ENCODE measurements at regions not wholly inside any gene's neighbourhood (a gene's known extent, or its start where the extent isn't known, plus 50 kb on each side); places are given as distances from the start of the nearest gene placed in this dataset.

- DNase-seq (ENCODE audit: low read depth): no peak
- H3K36me3 ChIP-seq (ENCODE audit: control insufficient read depth, insufficient read depth, low read length): no peaks in the 10 kb centered on the region
- H3K27me3 ChIP-seq (ENCODE audit: control insufficient read depth, insufficient read depth, low read length): no peaks in the 10 kb centered on the region
- TF ChIP-seq CTCF (IDR thresholded peaks at IDR 0.05; ENCODE audit: insufficient read depth, low read length, poor library complexity, severe bottlenecking): no peak
- no peak overlapping the region for H3K4me3 ChIP-seq (ENCODE audit: low read depth, low read length)
These were observed 195.1 kb downstream of the LPIN1 start for GRCh38 chr2:11941201-11942177.

GRCh38 chr2:11942178-11942569 is 195.7 kb downstream of the LPIN1 start:
- Histone ChIP-seq H3K4me3 (ENCODE audit: low read depth, low read length) (no peak overlapping the region), H3K36me3 (ENCODE audit: control insufficient read depth, insufficient read depth, low read length) (no peaks in the 10 kb centered on the region), H3K27me3 (ENCODE audit: control insufficient read depth, insufficient read depth, low read length) (no peaks in the 10 kb centered on the region)
- no peak for TF ChIP-seq CTCF (IDR thresholded peaks at IDR 0.05; ENCODE audit: insufficient read depth, low read length, poor library complexity, severe bottlenecking)
- no peak for DNase-seq (ENCODE audit: low read depth)

- DNase-seq (ENCODE audit: low read depth): no peak
- H3K4me3 ChIP-seq (ENCODE audit: low read depth, low read length): no peak overlapping the region
- no peak for TF ChIP-seq CTCF (IDR thresholded peaks at IDR 0.05; ENCODE audit: insufficient read depth, low read length, poor library complexity, severe bottlenecking)
- H3K36me3 ChIP-seq (ENCODE audit: control insufficient read depth, insufficient read depth, low read length): no peaks in the 10 kb centered on the region
- H3K27me3 ChIP-seq (ENCODE audit: control insufficient read depth, insufficient read depth, low read length): no peaks in the 10 kb centered on the region
These were observed 197.9 kb downstream of the LPIN1 start for GRCh38 chr2:11944311-11944710.

GRCh38 chr2:11945139-11946126 is 199.0 kb downstream of the LPIN1 start:
- H3K4me3 ChIP-seq (ENCODE audit: low read depth, low read length): no peak overlapping the region
- no peaks in the 10 kb centered on the region for H3K27me3 ChIP-seq (ENCODE audit: control insufficient read depth, insufficient read depth, low read length)
- H3K36me3 ChIP-seq (ENCODE audit: control insufficient read depth, insufficient read depth, low read length): no peaks in the 10 kb centered on the region
- DNase-seq (ENCODE audit: low read depth): no peak
- no peak for TF ChIP-seq CTCF (IDR thresholded peaks at IDR 0.05; ENCODE audit: insufficient read depth, low read length, poor library complexity, severe bottlenecking)

- no peak overlapping the region for H3K4me3 ChIP-seq (ENCODE audit: low read depth, low read length)
- no peaks in the 10 kb centered on the region for H3K27me3 ChIP-seq (ENCODE audit: control insufficient read depth, insufficient read depth, low read length)
- DNase-seq (ENCODE audit: low read depth): no peak
- no peaks in the 10 kb centered on the region for H3K36me3 ChIP-seq (ENCODE audit: control insufficient read depth, insufficient read depth, low read length)
- TF ChIP-seq CTCF (IDR thresholded peaks at IDR 0.05; ENCODE audit: insufficient read depth, low read length, poor library complexity, severe bottlenecking): no peak
These were observed 201.5 kb downstream of the LPIN1 start for GRCh38 chr2:11947956-11948355.
